ENCODE measurements at regions not wholly inside any gene's neighbourhood (a gene's known extent, or its start where the extent isn't known, plus 50 kb on each side); places are given as distances from the start of the nearest gene placed in this dataset.

DNA sequence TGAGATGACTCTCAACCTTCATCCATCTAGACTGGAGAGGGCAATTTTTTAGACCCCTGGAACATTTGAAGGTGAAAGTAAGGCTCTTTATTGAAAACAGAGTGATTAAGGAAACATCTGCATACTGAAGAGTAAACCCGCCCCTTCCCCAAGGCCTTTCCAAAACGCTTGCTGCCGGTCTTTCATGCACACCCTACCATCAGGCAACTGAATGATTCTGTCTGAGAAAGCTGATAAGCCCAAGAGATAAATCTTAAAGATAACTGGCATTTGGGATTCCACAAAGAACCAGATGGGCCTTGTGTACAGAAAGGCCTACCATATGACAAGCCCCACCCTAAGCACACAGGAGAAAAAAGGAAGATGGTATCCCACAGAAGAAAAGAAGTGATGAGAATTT is 54.4 kb upstream of the PIK3R1 start:
- no peak for DNase-seq (ENCODE audit: low read depth in 4 of 4, low spot score in 1 of 4)

DNA sequence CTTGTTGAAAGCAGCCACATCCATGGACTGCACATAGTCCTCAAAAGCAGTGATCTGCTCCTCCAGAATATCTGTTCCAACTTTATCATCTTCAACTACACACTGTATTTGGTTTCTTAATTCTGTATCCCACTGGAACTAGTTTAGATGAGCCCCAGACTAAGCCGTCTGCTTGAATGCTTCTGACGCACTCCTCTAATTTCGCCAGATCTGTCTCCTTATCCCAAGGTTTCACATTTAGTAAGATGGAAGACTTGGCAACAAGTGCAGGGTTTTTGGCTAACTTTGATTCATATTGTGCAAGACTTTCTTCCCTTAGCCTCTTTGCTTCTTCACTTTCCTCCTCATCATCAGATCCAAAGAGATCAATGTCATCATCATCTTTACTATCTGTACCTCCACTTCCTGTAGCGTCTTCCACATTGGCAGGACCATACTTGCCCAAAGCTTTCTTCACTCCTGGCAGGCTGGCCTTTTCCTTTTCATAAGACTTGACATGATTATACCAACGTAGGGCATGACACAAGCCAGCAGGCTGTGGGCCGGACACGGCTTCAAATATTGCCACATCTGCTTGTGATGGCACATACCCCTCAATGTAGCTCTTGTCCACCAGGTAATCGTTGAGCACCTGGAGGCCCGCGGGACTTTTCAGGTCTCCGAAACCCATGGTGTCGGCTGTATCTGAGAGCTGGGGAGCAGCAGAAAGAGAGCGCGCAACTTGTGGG is 56.2 kb upstream of the PIK3R1 start:
- no peak for DNase-seq (ENCODE audit: low read depth in 4 of 4, low spot score in 1 of 4)

DNA sequence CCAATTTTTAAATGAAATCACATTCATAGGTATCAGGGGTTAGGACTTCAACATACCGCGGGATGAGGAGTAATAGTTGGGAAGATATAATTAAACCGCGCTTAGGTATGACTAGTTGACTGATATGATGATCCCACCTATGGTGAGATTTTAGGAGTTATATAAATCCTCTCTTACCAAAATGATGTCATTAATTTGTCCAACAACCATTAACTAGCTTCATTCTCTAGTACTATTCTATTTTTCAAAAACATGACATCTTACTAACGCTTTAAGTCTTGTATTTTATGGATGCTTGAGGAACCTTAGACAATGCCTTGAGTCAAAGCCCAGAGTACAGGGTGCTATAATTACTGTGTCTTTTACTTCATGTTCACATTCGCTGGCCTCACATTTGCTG is 59.6 kb upstream of the PIK3R1 start:
- DNase-seq (ENCODE audit: low read depth in 4 of 4, low spot score in 1 of 4): no peak

DNA sequence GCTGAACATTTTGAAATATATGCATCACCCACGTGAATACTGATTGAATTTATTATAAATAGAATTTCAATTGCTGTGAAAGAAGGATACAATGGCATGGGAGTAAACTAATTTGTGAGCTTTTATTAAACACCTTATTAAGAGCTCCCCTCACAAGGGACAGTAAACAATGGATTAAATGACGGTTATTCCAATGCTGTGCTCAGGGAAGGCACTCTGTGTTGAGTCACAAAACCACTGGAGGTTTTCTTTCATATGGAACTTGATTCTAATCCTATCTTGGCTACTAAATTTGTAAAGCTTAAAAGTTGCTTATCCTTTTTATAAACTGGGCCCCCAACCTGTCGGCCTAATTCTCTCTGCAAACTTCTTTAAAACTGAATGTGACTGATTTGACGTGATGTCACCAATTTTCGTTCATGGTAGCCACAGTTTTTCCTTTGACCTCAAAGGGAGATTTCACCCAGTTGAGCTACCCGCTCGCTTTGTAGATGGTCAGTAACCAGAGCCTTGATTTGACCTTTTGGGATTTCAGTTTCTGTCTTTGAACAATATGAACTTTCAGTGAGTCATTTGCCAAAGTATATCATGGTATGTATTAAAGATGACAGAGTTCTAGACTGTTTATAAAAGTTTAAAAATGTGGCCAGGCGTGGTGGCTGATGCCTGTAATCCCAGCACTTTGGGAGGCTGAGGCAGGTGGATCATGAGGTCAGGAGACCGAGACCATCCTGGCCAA is 61.3 kb upstream of the PIK3R1 start:
- no peak for DNase-seq (ENCODE audit: low read depth in 4 of 4, low spot score in 1 of 4)

DNA sequence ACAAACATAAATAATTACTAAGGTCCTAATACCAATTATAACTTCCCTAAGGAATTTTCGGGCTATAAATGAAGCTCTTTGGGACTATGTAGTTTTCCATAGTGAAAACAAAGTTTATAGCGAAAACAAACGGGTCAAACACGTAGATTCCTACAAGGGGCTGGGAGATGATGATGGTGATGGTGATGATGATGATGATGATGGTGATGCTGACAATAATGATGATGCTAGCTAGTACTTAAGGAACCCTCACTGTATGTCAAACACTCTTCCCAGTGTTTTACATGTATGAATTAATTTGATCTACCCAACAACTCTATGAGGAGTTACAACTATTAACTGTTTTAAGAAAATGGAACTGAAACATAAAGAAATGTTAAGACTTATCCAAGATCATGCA is 63.7 kb upstream of the PIK3R1 start:
- no peak for DNase-seq (ENCODE audit: low read depth in 4 of 4, low spot score in 1 of 4)

DNA sequence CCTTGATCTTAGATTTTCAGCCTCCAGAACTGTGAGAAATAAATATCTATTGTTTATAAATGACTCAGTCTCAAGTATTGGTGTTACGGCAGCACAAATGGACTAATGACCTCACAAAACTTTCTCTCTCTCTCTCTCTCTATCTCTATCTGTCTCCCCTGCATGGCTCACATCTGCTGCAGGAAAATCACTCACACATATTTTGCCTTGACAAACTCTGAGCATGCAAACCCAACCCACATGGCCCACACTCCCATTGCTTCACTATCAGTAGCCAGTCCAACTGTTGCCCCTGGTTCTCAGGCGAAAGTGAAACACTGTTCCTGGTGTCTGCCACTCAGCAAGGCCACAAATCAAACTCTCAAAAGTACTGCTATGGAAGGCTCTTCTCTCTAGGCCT is 66.4 kb upstream of the PIK3R1 start:
- DNase-seq (ENCODE audit: low read depth in 4 of 4, low spot score in 1 of 4): no peak

DNA sequence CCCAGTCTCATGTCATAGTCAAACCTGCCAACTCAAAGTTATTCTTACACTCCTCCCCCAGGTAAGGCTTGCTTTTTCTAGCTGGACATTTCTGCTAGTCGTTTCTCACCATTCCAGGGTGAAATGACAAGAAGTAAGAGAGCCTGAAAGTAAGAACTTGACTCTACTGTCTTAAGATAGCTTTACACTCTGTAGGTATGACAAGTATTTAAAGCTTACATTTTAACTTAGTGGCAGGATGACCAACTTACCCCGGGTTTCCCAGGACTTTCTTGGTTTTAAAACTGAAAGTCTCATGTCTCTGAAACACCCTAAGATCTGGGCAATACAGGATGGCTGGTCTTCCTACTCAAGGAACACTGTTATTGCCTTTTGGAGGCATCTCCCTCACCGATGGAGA is 67.5 kb upstream of the PIK3R1 start:
- no peak for DNase-seq (ENCODE audit: low read depth in 4 of 4, low spot score in 1 of 4)

DNA sequence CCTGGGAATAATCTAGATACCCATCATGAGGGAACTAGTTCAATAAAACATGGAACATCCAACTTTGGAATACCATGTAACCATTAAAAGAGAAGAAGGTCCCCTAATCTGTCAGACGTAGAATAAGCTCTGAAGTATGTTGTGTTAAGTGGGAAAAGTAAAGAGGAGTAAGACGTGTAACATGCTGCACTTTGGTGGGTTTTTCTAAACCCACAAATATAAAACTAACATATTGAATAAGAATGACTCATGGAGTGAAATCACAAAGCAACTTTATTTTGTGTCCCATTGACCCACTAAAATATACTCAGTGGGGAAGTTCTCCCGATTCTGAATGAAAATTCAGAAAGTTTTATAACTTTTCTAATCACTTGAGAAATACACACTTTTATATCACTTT is 67.9 kb upstream of the PIK3R1 start:
- no peak for DNase-seq (ENCODE audit: low read depth in 4 of 4, low spot score in 1 of 4)

DNA sequence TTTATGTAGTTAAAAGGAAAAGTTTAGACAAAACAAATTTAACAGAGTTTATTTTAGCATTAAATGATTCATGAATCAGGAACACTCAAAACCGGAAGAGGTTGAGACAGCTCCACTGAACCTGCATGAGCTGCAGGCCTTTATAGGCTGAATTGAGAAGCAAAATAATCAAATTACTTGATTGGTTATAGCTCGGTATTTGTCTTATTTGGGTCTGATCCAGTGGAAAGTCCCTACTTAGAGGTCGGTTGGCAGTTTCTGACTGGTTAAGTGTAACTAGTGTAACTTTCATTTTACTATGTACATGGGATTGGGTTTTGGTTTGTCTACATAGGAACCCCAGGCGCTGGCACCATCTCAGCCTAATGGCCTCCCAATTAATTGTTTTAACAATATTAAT is 74.1 kb upstream of the PIK3R1 start:
- no peak for DNase-seq (ENCODE audit: low read depth in 4 of 4, low spot score in 1 of 4)

DNA sequence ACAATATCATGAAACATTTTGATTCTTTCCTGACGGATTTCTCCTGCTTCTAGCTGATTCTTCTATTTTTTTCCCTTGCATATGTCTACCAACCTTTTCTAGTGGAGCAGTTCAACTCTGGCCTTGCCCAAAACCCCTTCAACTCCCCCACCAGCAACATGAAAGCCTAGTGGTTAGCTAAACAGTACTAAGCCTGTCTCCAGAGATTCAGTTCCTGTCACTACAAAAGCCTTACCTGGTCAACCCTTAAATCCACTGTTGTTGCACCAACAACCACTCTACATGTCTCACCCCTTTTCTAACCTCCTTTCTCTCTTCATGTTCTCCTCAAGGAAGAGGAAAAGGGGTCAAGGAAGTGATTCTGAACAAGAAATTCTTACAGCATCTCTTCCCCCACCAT is 74.8 kb upstream of the PIK3R1 start:
- DNase-seq (ENCODE audit: low read depth in 4 of 4, low spot score in 1 of 4): no peak

DNA sequence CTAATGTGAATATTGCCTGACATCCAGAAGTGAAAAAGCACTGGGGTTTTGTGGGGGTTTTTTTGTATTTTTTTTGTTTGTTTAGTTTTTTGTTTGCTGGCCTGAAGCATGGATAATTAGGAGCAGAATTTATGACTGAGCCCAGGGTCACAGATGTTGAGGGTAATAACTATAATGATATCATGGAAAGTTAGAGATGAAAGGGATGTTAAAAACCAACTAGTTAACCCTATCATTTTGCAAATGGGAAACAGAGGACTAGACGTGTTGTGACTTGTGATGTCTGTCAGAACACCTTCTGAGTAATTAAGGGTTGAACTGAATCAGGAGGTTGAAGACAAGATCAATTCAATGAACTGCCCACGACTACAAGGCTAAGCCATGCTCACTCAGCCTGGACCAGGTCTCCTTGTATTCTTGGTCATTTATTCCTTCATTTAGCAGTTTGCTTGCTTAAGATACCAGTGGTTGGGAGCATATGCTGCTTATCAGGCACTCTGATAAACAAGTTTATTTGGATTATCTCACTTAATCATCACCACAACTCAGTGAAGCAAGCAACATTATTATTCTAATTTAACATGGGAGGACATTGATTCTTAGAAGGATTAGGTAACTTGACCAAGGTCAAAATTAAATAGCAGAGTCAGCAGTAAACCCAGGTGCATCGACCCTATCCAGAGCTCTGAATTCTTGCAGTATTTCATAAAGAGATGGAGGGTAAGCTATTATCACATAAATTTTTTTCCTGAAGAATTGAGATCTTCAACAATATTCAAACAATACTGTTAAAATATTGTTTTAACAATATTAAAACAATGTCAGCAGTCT is 75.7 kb upstream of the PIK3R1 start:
- no peak for DNase-seq (ENCODE audit: low read depth in 4 of 4, low spot score in 1 of 4)

DNA sequence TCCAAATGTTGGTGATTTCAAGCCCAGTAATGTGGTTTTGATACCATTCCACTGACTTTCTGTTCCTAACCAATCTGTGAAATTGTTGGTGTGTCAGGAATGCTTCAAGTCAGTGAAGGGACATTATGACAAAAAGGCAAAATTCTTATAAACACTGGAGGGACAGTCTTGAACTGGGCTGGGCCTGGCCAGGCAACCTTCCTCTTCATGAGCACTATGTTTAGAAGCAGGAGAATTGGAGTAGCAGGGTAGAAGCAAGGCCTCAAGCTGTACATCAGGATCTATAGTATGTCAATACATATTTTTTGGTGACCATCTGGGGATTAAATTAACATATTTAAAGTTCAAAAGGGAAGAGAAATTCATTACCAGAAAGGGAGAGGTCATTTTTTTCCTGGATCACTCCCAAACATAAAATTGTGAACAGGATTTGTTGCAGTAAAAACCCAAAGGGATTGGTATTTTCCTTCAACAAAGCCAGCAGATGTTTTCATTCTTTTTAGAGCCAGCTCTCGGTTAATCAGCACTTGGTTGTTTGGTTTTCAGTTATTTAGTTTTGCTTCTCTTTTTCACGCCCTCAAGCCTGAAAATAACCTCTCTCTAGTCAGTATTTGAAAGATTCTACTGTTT is 77.9 kb upstream of the PIK3R1 start:
- no peak for DNase-seq (ENCODE audit: low read depth in 4 of 4, low spot score in 1 of 4)

DNA sequence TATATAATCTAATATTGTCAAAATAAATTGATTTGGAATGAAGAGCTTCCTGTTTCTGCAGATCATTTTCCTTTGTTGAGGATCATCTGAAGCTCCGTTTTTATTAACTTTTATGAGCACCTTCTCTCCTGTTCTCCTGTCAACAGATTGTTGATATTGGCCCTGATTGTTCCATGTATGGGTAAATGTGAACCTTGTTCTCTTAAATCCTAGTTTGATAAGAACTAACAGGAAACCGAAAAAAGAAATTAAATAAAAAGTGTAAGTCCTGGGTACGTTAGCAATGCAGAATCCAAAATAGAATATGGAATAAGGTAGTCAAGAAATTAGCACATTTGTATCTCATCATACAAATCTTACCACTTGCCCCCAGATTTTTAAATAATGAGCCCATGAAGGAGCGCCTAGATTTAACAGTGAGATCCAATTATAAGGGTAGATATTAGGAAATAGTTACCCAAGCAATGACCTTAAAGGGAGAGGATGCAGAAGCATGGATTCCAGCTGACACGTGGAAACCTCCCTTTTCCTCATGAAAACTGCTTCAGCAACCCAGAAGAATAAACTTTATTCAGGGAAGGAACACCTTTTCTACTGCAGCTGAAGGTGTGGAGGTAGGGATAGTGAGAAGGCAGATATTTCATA is 80.8 kb upstream of the PIK3R1 start:
- no peak for DNase-seq (ENCODE audit: low read depth in 4 of 4, low spot score in 1 of 4)

DNA sequence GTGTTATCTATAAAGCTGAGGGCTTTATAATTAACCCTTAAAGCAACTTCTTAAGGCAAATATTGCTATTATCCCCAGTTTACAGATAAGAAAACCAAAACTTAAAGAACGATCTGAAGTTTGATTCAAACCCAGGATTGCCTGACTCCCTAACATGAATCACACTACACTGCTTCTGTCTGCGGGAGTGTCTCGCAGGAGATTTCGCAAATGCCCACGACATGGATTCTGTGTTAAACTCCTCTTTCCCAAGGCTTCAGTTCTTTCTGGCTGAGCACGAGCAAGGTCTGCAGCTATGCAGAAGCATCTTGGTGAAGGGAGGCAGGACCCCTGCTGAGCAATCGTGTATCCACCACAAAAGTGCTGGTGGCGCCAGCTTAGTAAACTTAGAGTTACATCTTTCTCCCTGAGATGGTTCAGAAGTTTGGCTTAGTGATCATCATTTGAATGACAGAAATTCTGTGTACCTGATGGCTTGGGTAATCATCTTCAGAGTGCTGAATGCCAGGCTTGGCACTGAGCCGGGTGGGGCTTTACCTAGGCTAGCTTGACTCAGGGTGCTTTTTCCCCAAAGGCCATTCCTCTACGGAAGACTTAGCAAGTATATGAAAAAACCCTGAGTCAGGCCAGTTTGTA is 81.4 kb upstream of the PIK3R1 start:
- no peak for DNase-seq (ENCODE audit: low read depth in 4 of 4, low spot score in 1 of 4)

DNA sequence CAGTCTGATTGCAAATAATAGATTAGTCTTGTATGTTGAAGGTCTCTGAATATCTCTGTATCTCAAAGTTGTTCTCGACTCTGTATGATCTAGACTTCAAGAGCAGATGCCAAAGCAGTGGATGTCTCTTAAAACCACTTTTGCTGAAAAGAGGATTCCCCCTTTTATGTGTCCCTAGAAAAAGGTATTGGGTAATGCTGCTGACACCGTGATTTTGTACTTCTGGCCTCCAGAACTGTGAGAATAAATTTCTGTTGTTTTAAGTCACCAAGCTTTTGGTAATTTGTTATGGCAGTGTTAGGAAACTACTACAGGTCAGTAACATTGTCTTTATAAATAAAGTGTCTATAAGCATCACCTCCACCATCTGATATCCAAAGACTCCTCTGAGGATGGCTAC is 85.3 kb upstream of the PIK3R1 start:
- DNase-seq (ENCODE audit: low read depth in 4 of 4, low spot score in 1 of 4): no peak

DNA sequence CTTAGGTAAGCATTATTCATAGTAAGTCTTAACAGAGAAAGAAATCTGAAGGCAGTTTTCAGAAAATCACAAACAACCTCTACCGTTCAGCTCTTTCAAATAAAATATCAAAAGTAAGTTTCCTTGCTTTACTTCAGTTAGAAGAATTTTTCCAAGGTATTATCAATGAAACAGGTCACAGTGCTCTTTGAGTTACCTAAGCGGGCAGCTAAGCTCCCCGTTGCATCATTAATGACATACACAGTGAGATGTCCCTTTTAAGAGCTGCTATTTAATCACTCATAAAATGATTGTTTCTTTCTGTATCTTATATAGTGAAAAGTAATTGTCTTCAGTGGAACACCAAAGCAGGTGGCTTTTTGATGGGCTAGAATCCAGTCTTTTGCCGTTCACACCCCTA is 86.2 kb upstream of the PIK3R1 start:
- DNase-seq (ENCODE audit: low read depth in 4 of 4, low spot score in 1 of 4): no peak

DNA sequence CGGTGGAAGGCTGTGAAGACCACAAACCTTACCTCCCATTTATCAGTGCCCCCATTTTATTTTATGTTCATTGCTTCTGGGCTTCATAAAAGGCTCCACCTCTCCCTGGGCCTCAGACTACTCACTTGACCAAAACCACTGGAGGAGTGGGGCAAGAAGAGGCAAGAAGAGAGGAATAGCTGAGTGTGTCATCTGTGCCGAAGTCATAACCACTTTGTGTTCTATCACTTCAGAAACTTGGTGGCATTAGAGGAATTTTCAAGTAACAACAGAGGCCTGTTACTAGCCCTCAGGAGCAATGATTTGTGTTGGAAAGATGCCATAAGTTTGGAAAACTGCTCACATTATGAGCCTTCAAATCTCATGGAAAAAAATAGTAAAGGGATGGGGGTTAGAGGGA is 88.7 kb upstream of the PIK3R1 start:
- no peak for DNase-seq (ENCODE audit: low read depth in 4 of 4, low spot score in 1 of 4)

DNA sequence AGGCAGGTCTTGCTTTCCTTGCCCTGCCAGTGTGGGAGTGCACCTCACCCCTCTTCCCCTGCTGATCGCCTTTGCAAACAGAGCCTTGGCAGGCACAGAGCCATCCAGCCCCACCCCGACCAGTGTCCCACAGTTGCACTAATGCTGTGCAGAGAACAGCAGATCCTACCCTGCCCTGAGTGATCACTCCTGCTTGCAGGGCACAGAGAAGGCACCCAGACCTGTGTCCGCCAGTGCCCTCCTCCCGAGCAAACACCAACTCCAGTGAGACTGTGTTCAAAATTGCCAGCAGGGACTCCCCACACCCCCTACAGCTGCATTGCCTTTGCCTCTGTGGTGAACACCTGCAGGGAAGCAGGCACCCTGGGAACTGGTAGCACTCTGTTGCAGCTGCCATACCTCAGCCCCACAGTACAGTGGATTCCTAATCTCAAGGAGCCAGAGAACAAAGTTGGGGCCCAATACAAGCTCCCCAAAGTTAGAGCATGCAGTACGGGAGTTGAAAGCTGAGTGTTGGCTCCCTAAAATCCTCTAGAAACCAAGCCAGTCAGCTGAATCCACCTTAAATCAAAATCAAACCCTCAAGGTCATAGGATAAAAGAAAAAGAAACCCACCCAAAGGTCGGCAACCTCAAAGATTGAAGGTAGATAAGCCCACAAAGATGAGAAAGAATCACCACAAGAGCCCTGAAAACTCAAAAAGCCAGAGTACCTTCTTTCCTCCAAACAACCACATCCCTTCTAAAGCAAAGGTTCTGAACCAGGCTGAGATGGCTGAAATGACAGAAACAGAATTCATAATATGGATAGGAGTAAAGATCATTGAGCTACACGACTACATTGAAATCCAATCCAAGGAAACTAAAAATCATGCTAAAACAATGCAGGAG is 92.9 kb upstream of the PIK3R1 start:
- no peak for DNase-seq (ENCODE audit: low read depth in 4 of 4, low spot score in 1 of 4)

DNA sequence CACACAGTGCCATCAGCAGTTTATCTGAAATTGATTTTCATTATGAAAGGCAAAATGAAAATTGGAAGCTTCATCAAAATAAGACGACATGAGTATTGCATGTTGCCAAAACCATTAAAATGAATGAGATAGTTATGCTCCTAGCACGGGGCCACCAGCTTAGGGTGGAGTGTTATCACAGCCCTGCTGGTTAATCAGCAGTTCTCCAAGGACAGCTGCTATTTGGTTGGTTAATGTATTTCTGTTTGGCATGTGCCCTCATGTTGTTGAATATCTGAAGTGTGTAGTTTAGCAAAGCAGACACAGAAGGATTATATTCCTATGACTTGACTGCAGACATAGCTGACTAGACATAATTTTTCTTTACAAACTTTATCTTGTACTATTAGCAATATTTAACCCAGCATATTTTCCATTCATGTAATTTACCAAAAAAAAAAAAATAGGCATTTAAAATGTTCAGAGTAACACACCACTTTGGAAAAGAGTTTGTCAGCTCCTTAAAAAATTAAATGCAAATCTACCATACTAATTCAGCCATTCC is 98.6 kb upstream of the PIK3R1 start:
- no peak for DNase-seq (ENCODE audit: low read depth in 4 of 4, low spot score in 1 of 4)
